Prostate gland (tissue), 2 donors: ENCODE measurements at regions not wholly inside any gene's neighbourhood (a gene's known extent, or its start where the extent isn't known, plus 50 kb on each side); places are given as distances from the start of the nearest gene placed in this dataset.

Source experiments
- POLR2A ChIP-seq: fragments of 450-650 bp; IDR thresholded peaks from one replicate; pipeline ENCODE4 v1.6.1; 2016; ENCODE audit warnings: antibody characterized with exemption, mild to moderate bottlenecking
- POLR2AphosphoS5 ChIP-seq: sonication (generic); formaldehyde crosslinking; IDR thresholded peaks from one replicate; pipeline ENCODE4 v1.6.1; 2017; ENCODE audit warnings: antibody characterized with exemption
- TF ChIP-seq, protein P1 (sequence below), 4 experiments: fragments of 200-600 bp in 2 of 4; fragments of 450-650 bp in 2 of 4; sonication (generic) in 2 of 4; IDR thresholded peaks; 1 replicate in 3 of 4; 2 replicates in 1 of 4; pipeline ENCODE4 v1.5.1; 2016 to 2019; ENCODE audit warnings: antibody characterized with exemption in 4 of 4, mild to moderate bottlenecking in 2 of 4, moderate library complexity in 2 of 4

DNA sequence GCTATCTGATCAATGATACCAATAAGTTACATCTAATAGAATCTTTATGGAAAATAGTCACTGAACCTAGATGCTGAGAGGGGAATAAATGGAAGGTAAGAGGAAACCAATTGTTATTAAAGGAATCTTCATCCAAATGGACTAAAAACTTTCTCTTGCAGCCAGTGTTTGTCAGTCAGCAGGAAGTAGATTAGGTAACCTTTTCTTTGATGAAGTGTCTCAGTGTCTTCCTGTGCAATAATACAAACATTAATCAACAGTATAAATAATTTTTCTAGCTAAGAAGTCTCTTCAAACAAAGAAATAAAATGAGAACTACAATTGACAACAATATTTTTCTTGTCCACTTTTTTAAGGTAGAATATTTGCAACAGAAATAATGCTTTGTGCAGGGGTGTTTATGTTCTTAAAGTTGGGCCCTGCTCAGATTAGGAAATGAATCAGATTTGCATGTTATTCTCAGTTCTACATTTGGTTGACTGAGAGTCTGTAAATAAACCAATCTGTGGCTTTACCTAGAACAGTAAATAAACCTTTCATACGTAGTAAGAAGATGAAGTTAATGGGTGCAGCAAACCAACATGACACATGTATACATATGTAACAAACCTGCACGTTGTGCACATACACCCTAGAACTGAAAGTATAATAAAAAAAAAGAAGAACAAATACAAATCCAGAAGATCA, 391.4 kb downstream of the MRPL39 start:
- TF ChIP-seq, protein P1, sequence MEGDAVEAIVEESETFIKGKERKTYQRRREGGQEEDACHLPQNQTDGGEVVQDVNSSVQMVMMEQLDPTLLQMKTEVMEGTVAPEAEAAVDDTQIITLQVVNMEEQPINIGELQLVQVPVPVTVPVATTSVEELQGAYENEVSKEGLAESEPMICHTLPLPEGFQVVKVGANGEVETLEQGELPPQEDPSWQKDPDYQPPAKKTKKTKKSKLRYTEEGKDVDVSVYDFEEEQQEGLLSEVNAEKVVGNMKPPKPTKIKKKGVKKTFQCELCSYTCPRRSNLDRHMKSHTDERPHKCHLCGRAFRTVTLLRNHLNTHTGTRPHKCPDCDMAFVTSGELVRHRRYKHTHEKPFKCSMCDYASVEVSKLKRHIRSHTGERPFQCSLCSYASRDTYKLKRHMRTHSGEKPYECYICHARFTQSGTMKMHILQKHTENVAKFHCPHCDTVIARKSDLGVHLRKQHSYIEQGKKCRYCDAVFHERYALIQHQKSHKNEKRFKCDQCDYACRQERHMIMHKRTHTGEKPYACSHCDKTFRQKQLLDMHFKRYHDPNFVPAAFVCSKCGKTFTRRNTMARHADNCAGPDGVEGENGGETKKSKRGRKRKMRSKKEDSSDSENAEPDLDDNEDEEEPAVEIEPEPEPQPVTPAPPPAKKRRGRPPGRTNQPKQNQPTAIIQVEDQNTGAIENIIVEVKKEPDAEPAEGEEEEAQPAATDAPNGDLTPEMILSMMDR (IDR thresholded peaks at IDR 0.05), result no peak
- TF ChIP-seq POLR2AphosphoS5 (no peak), POLR2A (no peak)
